Skeletal muscle tissue (tissue), 3 donors: ENCODE measurements at regions not wholly inside any gene's neighbourhood (a gene's known extent, or its start where the extent isn't known, plus 50 kb on each side); places are given as distances from the start of the nearest gene placed in this dataset.

Experiments
- H3K27ac ChIP-seq: one replicate; pipeline ENCODE4 v1.7.0; 2013; ENCODE audit warnings: mild to moderate bottlenecking, low read depth, low read length, inconsistent platforms
- H3K27me3 ChIP-seq, 3 donors: one replicate each; pipeline ENCODE4 v1.7.0; 2013; ENCODE audit warnings: low read length in 3 of 3; ENCODE audit not compliant: control insufficient read depth in 3 of 3, insufficient read depth in 3 of 3
- H3K36me3 ChIP-seq, 3 donors: one replicate each; pipeline ENCODE4 v1.7.0; 2013; ENCODE audit warnings: low read length in 3 of 3; ENCODE audit not compliant: control insufficient read depth in 3 of 3, insufficient read depth in 3 of 3
- H3K4me1 ChIP-seq, 3 donors: one replicate each; pipeline ENCODE4 v1.7.0; 2013; ENCODE audit warnings: low read length in 3 of 3, mild to moderate bottlenecking in 3 of 3; ENCODE audit not compliant: control insufficient read depth in 3 of 3, insufficient read depth in 3 of 3
- H3K4me3 ChIP-seq, 3 donors: one replicate each; pipeline ENCODE4 v1.7.0; 2013; ENCODE audit warnings: low read length in 3 of 3
- H3K9ac ChIP-seq, 3 donors: one replicate each; pipeline ENCODE4 v1.7.0; 2013; ENCODE audit warnings: low read length in 3 of 3, mild to moderate bottlenecking in 3 of 3, moderate library complexity in 2 of 3, low read depth in 1 of 3
- H3K9me3 ChIP-seq, 3 donors: one replicate each; pipeline ENCODE4 v1.7.0; 2013; ENCODE audit warnings: low read length in 3 of 3; ENCODE audit not compliant: control insufficient read depth in 3 of 3
- donor health status: Osteomylitis.

- no peak overlapping the region for H3K4me3 ChIP-seq
- H3K9me3 ChIP-seq: no peaks in the 10 kb centered on the region
- H3K9ac ChIP-seq: no peak overlapping the region
- H3K36me3 ChIP-seq: no peaks in the 10 kb centered on the region
- H3K27me3 ChIP-seq: no peaks in the 10 kb centered on the region
- H3K4me1 ChIP-seq: no peaks in the 10 kb centered on the region
- H3K27ac ChIP-seq: no peak overlapping the region
Measured at GRCh38 chr14:105850853-105851581, 324.6 kb downstream of the TMEM121 start.

GRCh38 chr14:105851716-105852377 lies 325.5 kb downstream of the TMEM121 start:
- Histone ChIP-seq H3K36me3 (no peaks in the 10 kb centered on the region), H3K4me1 (no peaks in the 10 kb centered on the region), H3K27me3 (no peaks in the 10 kb centered on the region), H3K4me3 (no peak overlapping the region), H3K9ac (no peak overlapping the region), H3K9me3 (no peaks in the 10 kb centered on the region), H3K27ac (no peak overlapping the region)

- H3K9ac ChIP-seq: no peak overlapping the region
- H3K36me3 ChIP-seq: no peaks in the 10 kb centered on the region
- no peak overlapping the region for H3K4me3 ChIP-seq
- no peak overlapping the region for H3K27ac ChIP-seq
- no peaks in the 10 kb centered on the region for H3K9me3 ChIP-seq
- no peaks in the 10 kb centered on the region for H3K27me3 ChIP-seq
- no peaks in the 10 kb centered on the region for H3K4me1 ChIP-seq
Measured at GRCh38 chr14:105852378-105853088, 326.1 kb downstream of the TMEM121 start.

- no peak overlapping the region for H3K27ac ChIP-seq
- H3K4me1 ChIP-seq: no peaks in the 10 kb centered on the region
- H3K27me3 ChIP-seq: no peaks in the 10 kb centered on the region
- H3K36me3 ChIP-seq: no peaks in the 10 kb centered on the region
- no peak overlapping the region for H3K4me3 ChIP-seq
- H3K9me3 ChIP-seq: peaks cover 0 to under 1% (median 0%) of the 10 kb centered on the region in 3 donors
- no peak overlapping the region for H3K9ac ChIP-seq
Measured at GRCh38 chr14:105853089-105853906, 326.9 kb downstream of the TMEM121 start.

- no peaks in the 10 kb centered on the region for H3K36me3 ChIP-seq
- no peak overlapping the region for H3K4me3 ChIP-seq
- H3K9me3 ChIP-seq: peaks cover 0 to 4% (median 0%) of the 10 kb centered on the region in 3 donors
- H3K27me3 ChIP-seq: no peaks in the 10 kb centered on the region
- no peak overlapping the region for H3K9ac ChIP-seq
- H3K4me1 ChIP-seq: no peaks in the 10 kb centered on the region
- no peak overlapping the region for H3K27ac ChIP-seq
Measured at GRCh38 chr14:105853907-105854599, 327.7 kb downstream of the TMEM121 start.

- Histone ChIP-seq H3K4me1 (no peaks in the 10 kb centered on the region), H3K27ac (no peak overlapping the region), H3K4me3 (no peak overlapping the region), H3K9ac (no peak overlapping the region), H3K36me3 (no peaks in the 10 kb centered on the region), H3K27me3 (no peaks in the 10 kb centered on the region), H3K9me3 (peaks cover 0 to 4% (median 0%) of the 10 kb centered on the region in 3 donors)
Measured at GRCh38 chr14:105854600-105855245, 328.3 kb downstream of the TMEM121 start.

- H3K36me3 ChIP-seq: no peaks in the 10 kb centered on the region
- peaks cover 0 to 4% (median 0%) of the 10 kb centered on the region in 3 donors for H3K9me3 ChIP-seq
- H3K27me3 ChIP-seq: no peaks in the 10 kb centered on the region
- H3K4me1 ChIP-seq: no peaks in the 10 kb centered on the region
- H3K4me3 ChIP-seq: no peak overlapping the region
- no peak overlapping the region for H3K9ac ChIP-seq
- H3K27ac ChIP-seq: no peak overlapping the region
Measured at GRCh38 chr14:105855246-105855892, 329.0 kb downstream of the TMEM121 start.

GRCh38 chr14:105855893-105856675 lies 329.7 kb downstream of the TMEM121 start:
- Histone ChIP-seq H3K27me3 (no peaks in the 10 kb centered on the region), H3K9me3 (peaks cover 0 to 4% (median 0%) of the 10 kb centered on the region in 3 donors), H3K4me1 (no peaks in the 10 kb centered on the region), H3K4me3 (no peak overlapping the region), H3K27ac (no peak overlapping the region), H3K9ac (no peak overlapping the region), H3K36me3 (no peaks in the 10 kb centered on the region)
